ENCODE measurements at regions not wholly inside any gene's neighbourhood (a gene's known extent, or its start where the extent isn't known, plus 50 kb on each side); places are given as distances from the start of the nearest gene placed in this dataset.

DNA sequence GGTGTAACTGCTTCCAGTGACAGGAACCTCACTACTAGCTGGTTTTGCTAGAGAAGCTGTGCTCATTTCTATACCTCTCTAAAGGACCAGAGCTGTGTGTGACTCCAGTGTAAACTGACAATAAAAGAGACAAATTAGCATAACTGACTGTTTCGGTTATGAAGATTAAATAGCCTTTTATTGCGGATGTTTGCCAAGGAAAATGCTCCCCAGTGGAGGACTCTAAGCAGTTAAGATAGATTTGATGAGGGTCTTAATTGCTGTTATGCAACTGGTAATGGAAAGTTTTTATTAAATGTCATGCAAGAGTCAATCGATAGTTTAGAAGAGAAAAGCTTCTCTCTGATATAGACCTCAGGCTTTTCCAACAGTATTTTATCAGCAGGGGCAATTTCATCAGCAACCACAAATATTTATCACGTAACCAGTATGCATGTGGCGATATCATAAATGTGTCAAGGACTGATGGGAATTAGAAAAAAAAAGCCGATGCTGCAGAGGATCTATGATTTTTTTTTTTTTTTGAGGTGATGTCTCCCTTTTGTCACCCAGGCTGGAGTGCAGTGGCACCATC lies 275.2 kb upstream of the DMAC1 start:
- DNase-seq, result no peak

DNA sequence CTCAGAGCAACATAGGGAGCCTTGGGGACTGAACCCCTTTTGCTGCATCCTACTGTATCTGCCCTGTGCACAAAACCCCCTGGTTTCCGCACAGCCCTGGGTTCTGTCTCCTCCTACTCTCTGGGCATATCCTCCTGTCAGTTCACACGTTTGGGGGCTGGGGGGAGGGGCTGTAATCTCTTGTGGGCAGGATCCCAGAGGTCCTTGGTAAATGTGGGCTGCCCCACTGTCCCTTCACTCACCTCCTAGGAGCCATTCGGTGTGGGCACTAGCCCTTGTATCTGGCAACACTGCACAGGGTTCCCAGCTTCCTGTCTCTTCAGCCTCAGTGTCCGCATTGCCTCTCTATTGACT lies 271.8 kb upstream of the DMAC1 start:
- DNase-seq, result no peak

DNA sequence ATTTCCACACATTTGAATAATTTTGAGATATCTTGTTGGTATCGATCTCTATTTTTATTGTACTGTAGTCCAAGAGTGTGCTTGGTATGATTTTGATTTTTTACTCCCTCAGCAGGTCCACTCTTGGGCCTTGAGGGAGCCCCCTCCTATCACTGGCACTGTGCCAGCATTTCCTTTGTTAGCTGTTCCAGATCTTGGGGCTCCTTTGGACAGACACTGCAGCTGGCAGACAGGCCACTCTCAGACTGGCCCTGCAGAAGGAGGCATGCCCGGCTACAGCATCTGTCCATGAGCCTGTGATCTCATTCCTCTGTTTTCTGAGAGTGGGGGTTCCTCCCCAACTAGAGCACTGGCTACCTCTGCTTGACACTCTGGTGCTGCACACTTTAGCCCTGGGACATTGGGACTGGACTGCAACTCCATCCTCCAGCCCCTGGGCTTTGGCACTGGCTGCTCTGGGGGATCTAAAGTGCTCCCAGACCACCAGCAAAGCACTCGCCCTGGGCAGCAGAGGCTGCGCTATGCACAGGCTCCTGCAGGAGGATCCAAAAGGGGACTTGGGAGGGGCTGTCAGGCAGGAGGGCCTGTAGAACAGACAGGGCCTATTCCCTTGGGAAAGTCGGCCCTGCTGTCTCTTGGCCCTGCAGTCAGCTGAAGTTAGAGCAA lies 271.3 kb upstream of the DMAC1 start:
- no peak for DNase-seq

DNA sequence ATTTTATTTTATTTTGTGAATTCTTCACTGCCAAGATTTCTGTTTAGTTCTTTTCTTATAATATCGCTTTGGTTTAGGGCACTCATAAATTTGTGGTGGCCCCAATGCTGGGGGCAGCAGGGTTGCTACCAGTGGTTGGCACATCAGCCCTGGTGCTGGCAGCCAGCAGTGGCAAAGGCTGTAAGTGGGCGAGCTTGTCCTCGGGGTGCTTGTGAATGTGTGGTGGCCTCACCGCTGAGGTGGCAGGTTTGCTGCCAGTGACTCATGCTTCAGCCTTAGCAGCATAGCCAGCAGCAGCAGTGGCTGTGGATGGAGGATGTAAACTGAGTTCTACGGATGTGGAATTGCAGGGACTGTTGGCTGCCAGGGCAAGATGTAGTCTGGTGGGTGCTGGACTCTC lies 262.9 kb upstream of the DMAC1 start:
- DNase-seq, result no peak

DNA sequence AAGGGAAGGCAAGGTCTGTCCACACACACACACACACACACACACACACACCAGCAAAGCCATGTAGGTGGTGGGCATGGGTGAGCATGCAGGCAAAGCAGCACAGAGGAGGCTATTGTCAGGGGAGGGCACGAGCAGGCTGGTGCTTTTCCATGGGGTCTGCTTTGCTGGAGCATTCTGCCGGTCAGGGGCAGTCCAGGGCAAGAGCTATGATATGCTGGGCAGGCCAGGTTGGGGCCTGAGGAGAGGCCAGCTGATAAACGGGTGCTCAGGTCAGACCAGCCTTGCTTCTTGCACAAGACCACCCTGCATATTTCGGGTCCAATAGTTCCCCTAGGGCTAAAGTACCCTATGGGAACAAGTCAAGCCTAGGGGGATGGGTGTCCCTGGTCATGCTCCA lies 253.9 kb upstream of the DMAC1 start:
- DNase-seq, result no peak

- DNase-seq, result no peak
Observed at GRCh38 chr9:8052991-8053390, 253.4 kb upstream of the DMAC1 start.

- DNase-seq, result no peak
Observed at GRCh38 chr9:8037745-8038144, 238.2 kb upstream of the DMAC1 start.

GRCh38 chr9:8036914-8037524 lies 237.4 kb upstream of the DMAC1 start:
- DNase-seq, result no peak

- DNase-seq, result no peak
Observed at GRCh38 chr9:8033794-8034193, 234.2 kb upstream of the DMAC1 start.

- DNase-seq, result no peak
Observed at GRCh38 chr9:8030095-8030494, 230.5 kb upstream of the DMAC1 start.

DNA sequence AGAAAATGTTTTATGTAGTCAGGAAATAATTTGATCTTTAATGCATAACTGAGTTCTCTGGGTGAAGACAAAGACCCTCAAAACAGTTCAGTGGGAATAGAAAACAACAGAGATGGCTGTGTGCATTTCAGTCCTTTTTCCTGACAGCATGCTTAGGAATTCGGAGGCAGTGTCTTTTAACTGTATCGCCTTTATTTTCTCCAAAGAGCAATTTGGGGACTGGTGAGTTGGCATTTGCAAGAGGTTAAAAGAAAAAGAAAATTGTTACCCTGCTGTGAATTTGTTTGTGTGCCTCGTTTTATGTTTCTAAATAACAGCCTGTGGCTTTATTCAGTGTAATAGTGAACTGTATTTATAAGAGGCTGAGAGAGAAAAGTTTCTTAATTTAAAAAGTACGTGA lies 227.8 kb upstream of the DMAC1 start:
- no peak for DNase-seq

GRCh38 chr9:8025551-8025950 lies 226.0 kb upstream of the DMAC1 start:
- no peak for DNase-seq

DNA sequence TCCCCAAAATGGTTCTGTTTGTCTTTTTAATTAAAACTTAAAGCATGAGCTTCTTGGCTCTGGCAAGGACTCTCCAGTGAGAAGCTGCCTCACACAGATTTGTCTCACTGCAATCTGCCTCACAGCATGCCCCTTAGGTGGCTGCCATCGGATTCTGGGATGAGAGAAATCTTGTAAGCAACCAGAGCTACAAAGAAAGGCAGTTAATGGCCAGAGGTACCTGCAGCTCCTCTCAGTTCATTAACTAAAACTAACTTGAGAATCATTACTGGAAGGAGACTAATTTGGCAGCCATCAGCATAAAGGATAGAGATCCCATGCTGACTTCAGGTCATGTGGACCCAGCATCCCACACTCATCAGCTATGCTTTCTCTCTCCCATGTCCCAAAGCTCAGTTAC lies 220.6 kb upstream of the DMAC1 start:
- no peak for DNase-seq

DNA sequence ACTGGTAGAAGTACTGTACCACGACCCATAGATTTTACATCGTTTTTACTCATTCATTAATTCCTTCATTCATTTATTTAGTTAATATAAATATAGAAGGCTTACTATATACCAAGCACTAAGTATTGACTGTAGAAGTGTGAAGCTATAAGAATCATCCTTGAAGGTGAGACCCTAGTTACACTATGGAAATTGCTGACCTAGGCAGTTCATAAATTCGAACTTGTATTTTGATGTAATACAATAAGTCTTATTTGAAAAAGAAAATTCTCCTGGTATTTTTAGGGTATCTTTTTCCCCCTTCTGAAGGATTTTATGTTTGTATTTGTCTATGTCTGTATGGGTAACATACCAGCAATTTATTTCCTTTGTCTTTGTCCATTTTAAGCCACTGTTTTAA lies 220.1 kb upstream of the DMAC1 start:
- no peak for DNase-seq

DNA sequence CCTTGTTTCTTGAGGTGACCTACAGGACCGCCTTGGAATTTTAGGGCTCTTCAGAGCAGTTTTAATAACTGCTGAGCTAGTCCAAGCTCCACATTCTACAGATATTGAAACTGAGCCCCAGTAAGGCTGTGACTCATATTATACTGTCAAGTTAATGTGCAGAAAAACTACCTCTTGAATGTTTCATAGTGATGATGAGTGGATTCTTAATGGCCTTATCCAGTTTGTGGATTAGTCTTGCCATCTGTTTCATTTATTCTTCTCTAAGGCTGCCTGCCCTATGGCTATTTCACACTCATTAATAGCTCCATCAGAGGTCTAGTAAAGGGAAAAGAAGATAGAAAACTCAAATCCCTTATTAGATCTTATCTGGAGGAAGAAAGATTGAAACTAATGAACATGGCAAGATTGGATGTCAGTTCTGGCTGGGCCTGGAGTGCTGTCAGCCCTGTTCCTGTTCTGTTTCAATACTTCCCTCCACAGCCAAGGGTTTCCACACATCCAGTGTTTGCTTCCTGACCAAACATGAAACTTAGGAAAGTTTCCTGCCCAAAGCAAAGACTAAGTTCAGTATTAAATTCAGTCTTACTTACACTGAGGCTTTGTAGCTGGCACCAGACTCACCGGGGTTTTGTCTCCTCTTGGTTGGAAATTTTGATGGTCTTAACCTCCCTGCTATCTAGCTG lies 215.6 kb upstream of the DMAC1 start:
- no peak for DNase-seq

DNA sequence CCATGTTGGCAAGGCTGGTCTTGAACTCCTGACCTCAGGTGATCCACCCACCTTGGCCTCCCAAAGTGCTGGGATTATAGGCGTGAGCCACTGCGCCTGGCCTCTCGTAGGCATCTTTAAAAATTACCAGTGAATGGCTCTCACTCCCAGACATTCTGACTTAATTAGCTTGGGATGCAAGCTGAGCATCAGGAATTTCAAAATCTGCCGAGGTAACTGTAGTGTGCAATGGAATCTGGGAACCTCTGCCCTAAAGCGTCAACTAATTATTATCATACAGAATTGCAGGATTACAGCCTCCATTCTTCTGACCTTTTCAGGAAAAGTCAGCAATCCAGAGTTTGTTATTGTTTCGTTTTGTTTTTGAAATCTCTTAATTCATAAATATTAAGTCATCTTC lies 213.4 kb upstream of the DMAC1 start:
- no peak for DNase-seq

DNA sequence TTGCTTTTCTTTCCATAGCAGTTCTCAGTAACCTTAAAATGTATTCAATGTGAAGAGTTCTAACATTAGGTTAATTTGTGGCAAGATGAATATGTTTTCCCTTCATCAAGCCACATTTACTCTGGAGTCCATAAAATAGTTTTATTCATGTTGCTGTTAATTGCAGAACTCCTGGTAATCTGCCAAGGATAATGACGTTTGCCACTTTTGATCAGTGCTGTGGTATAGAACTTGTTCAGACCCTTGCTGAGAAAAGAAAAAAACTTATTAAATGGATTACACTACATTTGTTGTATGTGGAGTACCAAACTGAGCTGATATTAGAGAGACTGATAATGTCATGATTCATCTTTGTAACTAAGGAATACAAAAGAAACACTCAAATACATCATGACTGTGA lies 212.4 kb upstream of the DMAC1 start:
- no peak for DNase-seq

- no peak for DNase-seq
Observed at GRCh38 chr9:7996558-7996957, 197.0 kb upstream of the DMAC1 start.

- DNase-seq, result no peak
Observed at GRCh38 chr9:7988644-7989280, 189.2 kb upstream of the DMAC1 start.

DNA sequence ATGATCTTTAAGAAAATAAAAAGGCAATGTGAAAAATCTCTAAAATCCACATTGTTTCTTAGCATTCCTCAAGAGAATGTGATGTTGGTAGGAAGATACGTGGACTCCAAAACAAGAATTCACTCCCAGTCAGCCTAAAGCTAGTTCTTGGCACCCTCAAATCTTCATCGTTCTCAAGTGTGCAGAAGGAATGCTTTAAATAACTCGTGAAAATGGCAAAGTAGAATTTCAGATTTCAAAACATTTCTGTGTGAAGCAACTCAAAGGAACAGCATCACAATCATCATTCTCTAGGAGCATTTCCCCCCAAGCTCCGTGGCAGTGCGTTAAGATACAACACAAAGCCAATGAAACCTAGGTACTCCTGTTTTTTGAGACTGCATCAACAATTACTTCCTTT lies 185.1 kb upstream of the DMAC1 start:
- no peak for DNase-seq

- DNase-seq, result no peak
Observed at GRCh38 chr9:7984203-7984602, 184.6 kb upstream of the DMAC1 start.

DNA sequence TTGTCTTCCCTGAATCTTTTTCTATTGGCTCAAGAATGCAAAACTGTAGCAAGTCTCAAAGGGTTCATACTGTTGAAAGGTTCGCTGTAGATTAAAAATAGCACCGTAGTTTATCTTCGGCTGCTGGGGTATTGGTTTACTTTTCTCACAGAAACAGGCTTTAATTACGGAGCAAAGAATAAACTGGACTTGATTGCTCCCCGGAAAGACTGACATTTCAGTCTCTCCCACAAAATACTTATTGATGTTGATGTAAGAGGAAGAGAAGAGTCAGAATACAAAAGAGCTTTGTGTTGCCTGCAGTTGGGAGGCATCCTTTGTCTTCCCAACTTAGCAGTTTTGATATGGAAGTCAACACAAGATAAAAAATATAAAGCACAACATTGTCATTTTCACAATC lies 183.9 kb upstream of the DMAC1 start:
- no peak for DNase-seq

- DNase-seq, result no peak
Observed at GRCh38 chr9:7982907-7983306, 183.3 kb upstream of the DMAC1 start.
